GM18873 (cell line): ENCODE measurements at regions not wholly inside any gene's neighbourhood (a gene's known extent, or its start where the extent isn't known, plus 50 kb on each side); places are given as distances from the start of the nearest gene placed in this dataset.
"Not testable (repeated sequence)": the region's sequence is repeated elsewhere in the genome, so short reads cannot be mapped to it uniquely, and the experiment has no call there.

Source experiments
- ATAC-seq: cut with Tn5 transposase; IDR thresholded peaks from one replicate; pipeline ENCODE4 v1.9.1; 2021; ENCODE audit warnings: mild to moderate bottlenecking, moderate library complexity, moderate number of reproducible peaks; ENCODE audit not compliant: unreplicated experiment, low FRiP score

DNA sequence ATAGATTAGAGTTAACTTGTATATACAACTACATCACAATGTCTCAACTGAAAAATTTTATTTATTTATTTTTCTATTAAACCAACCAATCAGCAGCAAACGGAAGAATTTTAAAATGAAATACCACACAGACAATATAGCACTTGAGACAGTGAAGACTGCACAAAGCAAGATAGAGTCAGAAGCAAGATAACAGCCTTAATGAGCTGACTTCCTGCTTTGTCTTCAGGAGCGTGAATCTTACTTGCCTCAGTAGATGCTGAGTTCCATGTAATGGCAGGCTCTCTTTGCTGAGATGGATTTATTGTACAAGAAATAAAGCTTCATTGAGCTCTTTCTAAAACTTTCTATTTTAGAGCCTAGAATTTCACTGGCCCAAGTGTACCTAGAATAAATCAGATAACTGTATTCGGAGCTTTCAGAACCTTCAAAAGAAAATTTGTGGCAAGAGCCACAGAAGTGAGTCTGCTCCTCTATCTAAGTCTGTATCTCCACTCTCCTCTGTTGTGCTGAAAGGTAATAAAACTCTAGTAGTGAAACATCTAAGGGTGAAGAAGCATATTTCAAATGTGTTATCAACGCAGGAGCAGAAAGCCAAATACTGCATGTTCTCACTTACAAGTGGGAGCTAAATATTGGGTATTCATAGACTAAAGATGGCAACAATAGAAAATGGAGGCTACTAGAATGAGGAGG lies 83.3 kb upstream of the ANKRD55 start:
- ATAC-seq = no peak

GRCh38 chr5:56314529-56314928 lies 81.4 kb upstream of the ANKRD55 start:
- ATAC-seq = peak; percentile 50

- ATAC-seq = no peak
These were observed 80.5 kb upstream of the ANKRD55 start for GRCh38 chr5:56313596-56313995.

DNA sequence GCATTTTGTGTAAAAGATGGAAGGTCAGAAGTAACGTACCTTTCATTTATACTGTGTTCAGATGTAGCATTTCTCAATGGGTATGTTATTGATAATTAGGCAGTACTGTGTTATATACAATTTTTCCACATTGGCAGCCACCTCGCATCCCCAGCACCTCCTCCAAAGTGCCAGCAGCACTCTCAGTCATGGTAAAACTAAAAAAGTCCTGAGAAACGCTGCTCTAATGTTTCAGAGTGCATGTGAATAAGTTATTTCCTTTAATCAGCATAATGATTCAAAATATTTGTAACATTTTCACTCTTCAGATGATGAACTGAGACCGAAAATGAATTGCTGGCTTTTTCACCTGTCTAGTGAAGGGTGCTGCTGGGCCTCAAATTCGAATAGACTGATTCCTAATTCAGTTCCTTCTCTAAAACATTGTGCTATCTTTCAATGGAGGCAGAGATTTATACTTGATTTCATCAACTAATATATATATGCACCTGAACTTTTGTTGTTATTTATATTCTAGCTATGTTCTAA lies 79.9 kb upstream of the ANKRD55 start:
- ATAC-seq = no peak

DNA sequence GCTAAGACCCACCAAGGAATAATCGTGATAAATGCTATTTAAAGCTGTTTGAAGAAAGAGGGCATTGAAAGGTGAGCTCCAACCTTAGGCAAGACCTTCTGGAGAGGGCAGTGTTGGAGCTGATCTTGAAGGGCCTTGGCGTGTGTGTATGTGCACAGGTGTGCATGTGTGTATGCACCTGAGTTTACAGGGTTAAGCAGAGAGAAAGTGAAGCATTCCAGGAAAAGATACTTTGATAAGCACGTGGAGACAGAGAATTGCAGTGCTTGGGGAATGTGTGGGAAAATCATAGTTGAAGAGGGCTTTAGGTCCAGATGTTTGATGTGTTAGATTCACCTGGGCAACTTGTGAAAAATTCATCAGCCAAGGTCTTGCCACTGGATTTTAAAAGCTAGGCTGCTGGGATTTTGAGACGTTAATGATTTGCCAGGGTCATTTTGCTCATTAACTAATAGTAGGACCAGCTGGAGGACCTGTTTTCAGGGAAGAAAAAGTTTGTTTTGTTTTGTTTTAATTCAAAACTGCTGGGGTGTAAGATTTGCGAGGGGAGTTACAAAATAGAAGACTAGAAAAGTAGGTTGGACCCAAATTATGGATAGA lies 78.3 kb upstream of the ANKRD55 start:
- ATAC-seq = no peak

GRCh38 chr5:56310711-56311204 lies 77.6 kb upstream of the ANKRD55 start:
- no peak for ATAC-seq

DNA sequence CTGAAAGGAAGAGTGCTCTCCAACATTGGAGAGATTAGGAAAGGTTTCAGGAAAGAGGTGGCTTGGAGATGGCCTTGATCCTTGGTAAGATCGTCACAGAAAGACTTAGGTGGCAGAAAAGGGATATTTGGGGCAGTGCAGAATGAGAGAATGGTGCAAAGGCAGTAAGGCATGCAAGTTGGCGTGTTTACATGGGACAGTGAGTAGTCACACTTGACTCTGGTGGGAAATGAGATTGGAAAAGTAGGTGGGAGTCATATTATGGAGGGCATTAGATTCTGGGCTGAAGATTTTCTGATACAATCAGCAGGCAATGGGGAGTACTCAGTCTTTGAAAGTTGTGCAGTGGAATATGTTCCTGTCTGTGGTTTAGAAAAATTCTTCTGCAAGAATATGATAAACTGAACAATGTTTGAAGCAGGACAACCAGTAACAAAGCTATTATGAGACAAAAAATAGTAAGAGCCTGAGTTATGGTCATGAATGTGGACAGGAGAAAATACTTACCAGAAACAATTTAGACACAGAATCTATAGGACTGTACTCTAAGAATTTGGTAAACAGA lies 76.2 kb upstream of the ANKRD55 start:
- ATAC-seq = no peak

- no peak for ATAC-seq
These were observed 74.7 kb upstream of the ANKRD55 start for GRCh38 chr5:56307714-56308333.

DNA sequence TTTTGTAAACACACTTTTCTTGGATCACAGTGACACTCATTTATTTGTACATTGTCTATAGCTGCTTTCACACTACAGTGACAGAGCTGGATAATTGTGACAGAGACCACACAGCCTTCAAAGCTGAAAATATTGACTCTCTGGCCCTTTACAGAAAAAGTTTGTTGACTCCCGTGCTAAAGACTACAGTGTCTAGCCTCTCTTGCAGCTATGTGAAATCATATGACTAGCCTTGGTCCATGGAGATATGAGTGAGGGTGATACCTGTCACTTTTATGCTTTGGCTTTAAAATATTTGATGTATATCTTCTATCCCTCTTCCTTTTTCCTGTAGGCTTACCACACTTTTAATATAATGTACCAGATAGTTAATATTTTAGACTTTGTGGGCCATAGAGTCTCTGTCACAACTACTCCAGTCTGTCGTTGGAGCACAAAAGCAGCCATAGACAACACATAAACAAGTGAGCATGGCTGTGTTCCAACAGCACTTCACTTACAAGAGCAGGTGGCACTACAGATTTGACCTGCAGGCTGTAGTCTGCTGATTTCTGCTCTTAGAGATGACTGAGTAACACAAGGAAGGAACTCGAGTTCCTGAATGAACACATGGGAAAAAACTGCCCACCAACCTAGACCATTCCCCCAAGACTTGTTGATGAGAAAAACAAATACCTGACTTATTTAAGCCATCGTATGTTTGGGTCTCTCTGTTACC lies 73.5 kb upstream of the ANKRD55 start:
- ATAC-seq = no peak

GRCh38 chr5:56305001-56305950 lies 72.1 kb upstream of the ANKRD55 start:
- ATAC-seq = no peak

GRCh38 chr5:56303511-56303910 lies 70.4 kb upstream of the ANKRD55 start:
- no peak for ATAC-seq

DNA sequence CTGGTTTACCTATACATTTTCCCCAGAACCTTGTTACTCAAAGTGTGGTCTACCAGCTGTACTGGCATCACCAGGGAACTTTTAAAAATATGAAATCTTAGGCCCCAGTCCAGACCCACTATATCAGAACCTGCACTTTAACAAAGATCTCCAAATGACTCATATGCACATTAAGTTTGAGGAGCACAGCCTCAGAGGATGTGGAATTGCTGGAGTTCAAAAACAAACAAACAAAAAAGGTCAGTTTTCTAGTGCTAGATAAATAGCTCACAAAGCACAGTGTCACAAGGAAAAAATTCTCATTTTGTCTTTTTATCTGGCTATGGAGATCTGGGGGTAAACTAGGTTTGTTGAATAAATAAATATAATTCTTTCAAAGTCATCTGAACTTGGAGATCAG lies 68.9 kb upstream of the ANKRD55 start:
- ATAC-seq = no peak

DNA sequence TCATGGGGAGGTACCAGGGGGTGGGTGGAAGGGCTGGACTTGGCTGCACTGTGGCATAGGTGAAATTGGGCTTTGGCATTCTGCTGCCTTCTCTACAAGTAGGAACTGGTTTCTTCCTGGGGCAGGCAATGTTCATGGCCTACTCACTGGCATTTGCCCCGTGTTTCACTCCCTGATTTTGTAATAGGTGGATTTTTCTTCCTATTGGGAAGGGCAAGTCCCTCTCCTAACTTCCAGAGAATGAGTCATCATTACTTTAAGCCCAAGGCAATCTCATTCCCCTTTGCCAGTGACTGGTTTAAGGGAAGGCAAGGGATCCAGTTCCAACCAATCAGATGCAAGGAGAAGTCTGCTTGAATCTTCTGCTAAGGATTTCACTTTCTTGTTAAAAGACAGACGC lies 67.9 kb upstream of the ANKRD55 start:
- ATAC-seq = no peak

DNA sequence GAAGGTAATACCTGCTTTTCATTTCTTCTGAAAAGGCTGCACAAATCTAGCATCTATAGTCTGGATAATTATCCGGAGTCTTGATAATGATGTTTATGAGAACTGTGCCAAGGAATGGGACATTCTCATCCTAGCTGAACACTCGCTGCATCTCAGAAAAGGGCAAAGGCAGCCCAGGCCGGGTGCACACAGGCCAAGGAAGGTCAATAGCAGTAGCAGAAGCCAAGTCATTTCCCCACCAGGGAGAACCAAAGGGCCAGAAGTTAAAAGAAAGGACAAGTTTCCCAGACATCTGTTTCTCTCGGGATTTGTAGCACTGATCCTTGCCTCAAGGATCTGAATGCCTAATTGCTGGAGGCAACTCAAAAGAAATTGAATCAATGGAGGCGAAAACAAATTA lies 66.1 kb upstream of the ANKRD55 start:
- ATAC-seq = no peak

DNA sequence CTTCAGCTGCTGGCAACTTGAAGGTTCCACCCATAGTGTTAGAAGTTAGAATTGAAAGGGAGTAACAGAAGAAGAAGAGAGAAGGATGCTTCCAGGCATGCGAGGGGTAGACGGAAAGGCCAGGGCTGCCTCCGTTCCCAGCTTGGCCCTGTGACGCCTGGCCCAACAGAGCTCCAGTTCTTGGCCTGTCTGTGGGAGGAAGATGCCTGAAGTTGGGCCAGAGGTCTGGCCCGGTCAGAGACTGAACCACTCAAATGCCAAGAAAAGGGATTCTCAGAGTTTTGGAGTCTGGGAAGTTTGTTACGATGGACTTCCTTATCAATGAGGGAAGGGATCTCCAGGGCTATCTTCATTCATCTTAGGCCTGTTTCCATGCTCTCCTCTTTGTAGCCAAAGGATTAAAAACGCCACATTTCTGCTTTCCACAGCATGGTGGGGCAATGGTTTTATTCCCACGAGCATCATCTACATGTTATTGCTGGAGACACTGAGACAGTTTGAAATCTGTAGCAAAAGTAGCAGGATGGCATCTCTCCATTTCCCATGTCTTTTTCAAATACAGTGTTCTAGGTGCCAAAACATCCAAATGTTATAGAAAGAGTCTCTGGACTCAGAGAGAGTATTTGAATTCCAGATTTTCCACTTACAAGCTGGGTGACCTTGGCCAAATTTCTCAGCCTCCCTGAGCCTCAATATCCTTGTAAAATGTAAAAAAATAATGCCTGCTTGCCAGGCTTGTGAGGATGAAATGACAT lies 65.4 kb upstream of the ANKRD55 start:
- no peak for ATAC-seq

DNA sequence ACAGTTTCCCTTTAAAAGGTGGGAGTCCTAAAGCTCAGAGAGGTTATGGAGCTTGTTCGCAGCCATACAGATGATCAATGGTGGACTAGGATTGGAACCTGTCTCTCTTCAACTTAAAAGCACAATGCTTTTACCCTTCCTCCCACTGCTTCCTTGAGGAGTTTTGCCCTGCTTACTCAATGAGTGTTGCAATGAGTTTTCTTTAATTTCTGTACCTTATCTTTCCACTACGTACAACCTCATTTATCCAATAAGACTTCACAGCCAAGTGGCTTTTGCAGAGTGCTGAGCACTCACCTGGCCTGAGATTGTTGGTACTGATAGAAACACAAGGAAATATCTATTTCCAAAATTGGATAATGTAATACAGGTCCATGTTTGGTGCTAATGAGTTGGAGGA lies 64.7 kb upstream of the ANKRD55 start:
- no peak for ATAC-seq

GRCh38 chr5:56295311-56295710 lies 62.2 kb upstream of the ANKRD55 start:
- ATAC-seq = not testable (repeated sequence)

DNA sequence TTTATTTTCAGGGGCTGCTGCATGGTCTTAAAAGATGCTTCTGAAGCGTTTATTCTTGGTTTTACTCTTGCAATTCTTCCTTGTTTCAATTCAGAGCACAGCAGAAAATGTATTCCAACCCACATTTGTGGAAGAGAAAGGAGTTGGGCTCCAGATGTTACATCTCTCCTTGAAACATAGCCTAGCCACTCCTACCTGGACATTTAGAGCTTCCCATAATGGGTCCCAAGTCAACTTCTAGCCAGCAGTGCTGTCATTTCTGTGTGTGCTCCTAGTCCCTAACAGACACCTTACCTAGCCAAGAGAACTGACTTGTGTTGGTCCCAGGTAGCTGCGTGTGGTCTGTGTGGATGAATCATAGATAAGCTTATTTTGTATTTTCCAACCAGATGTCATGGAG lies 61.2 kb upstream of the ANKRD55 start:
- ATAC-seq = no peak

GRCh38 chr5:56292874-56293273 lies 59.7 kb upstream of the ANKRD55 start:
- not testable (repeated sequence) for ATAC-seq
